ENCODE measurements at regions not wholly inside any gene's neighbourhood (a gene's known extent, or its start where the extent isn't known, plus 50 kb on each side); places are given as distances from the start of the nearest gene placed in this dataset.
"Not testable (repeated sequence)": the region's sequence is repeated elsewhere in the genome, so short reads cannot be mapped to it uniquely, and the experiment has no call there.

DNA sequence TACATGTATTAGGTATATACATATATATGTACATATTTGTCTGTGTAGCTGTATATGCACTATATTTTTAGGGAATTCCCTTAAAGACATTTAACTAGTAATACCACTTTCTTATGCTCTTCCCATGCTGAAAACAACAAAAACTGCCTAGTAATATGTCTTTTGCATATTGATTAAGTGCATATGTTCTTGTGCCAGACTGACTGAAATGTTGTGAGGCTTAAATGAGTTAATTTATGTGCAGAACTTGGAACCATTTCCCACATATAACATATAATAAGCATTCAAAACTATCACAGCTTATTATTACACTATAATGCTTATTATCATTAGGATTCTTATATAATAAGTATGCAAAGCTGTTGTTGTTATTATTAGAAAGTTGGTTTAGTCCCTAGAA, 318.0 kb upstream of the KCNMB2 start:
- DNase-seq (ENCODE audit: low spot score in 2 of 2), result no peak
- intact Hi-C loops (cut with DNase I), result no loop called here
- Histone ChIP-seq H3K4me1 (no peaks in the 10 kb centered on the region), H3K27me3 (no peaks in the 10 kb centered on the region), H3K27ac (no peak overlapping the region), H3K9me3 (no peaks in the 10 kb centered on the region), H3K36me3 (no peaks in the 10 kb centered on the region), H3K4me3 (no peak overlapping the region)
- TF ChIP-seq, protein P1, sequence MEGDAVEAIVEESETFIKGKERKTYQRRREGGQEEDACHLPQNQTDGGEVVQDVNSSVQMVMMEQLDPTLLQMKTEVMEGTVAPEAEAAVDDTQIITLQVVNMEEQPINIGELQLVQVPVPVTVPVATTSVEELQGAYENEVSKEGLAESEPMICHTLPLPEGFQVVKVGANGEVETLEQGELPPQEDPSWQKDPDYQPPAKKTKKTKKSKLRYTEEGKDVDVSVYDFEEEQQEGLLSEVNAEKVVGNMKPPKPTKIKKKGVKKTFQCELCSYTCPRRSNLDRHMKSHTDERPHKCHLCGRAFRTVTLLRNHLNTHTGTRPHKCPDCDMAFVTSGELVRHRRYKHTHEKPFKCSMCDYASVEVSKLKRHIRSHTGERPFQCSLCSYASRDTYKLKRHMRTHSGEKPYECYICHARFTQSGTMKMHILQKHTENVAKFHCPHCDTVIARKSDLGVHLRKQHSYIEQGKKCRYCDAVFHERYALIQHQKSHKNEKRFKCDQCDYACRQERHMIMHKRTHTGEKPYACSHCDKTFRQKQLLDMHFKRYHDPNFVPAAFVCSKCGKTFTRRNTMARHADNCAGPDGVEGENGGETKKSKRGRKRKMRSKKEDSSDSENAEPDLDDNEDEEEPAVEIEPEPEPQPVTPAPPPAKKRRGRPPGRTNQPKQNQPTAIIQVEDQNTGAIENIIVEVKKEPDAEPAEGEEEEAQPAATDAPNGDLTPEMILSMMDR (IDR thresholded peaks at IDR 0.05), result no peak

GRCh38 chr3:178219661-178220060, 316.6 kb upstream of the KCNMB2 start:
- intact Hi-C loops (cut with DNase I), result not testable (repeated sequence)

GRCh38 chr3:178223876-178224275, 312.4 kb upstream of the KCNMB2 start:
- intact Hi-C loops (cut with DNase I), result no loop called here
- TF ChIP-seq, protein P1 (IDR thresholded peaks at IDR 0.05), result no peak

More at GRCh38 chr3:178219661-178220060, 316.6 kb upstream of the KCNMB2 start:
- H3K9me3 ChIP-seq; H3K36me3 ChIP-seq; H3K27ac ChIP-seq; DNase-seq (ENCODE audit: low spot score in 2 of 2); H3K4me3 ChIP-seq; H3K27me3 ChIP-seq; H3K4me1 ChIP-seq: not testable (repeated sequence)

DNA sequence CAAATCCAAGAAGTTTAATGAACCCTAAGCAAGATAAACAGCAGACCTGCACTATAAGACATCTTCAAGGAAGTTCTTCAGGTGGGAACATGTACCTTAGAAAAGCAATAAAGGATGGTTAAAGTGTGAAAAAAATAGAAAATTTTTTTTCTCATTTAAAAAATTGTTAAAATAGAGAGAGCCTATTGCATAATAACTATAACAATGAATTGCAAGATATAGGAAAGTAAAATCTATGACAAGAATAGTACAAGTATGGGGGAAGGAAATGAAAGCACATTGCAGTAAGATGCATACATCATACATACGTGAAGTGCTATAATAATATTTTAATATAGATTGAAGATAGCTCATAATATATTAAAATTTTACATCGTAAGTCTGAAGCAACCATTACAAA, 310.1 kb upstream of the KCNMB2 start:
- TF ChIP-seq, protein P1 (IDR thresholded peaks at IDR 0.05), result no peak
- intact Hi-C loops (cut with DNase I), result no loop called here
- DNase-seq (ENCODE audit: low spot score in 2 of 2), result no peak
- H3K9me3 ChIP-seq, result no peaks in the 10 kb centered on the region
- no peaks in the 10 kb centered on the region for H3K4me1 ChIP-seq
- H3K36me3 ChIP-seq, result no peaks in the 10 kb centered on the region
- H3K27me3 ChIP-seq, result no peaks in the 10 kb centered on the region
- H3K27ac ChIP-seq, result no peak overlapping the region
- H3K4me3 ChIP-seq, result no peak overlapping the region

More at GRCh38 chr3:178223876-178224275, 312.4 kb upstream of the KCNMB2 start:
- Histone ChIP-seq H3K36me3 (no peaks in the 10 kb centered on the region), H3K4me1 (no peaks in the 10 kb centered on the region), H3K9me3 (no peaks in the 10 kb centered on the region), H3K27ac (no peak overlapping the region), H3K27me3 (no peaks in the 10 kb centered on the region), H3K4me3 (no peak overlapping the region)
- no peak for DNase-seq (ENCODE audit: low spot score in 2 of 2)

- Histone ChIP-seq H3K36me3 (no peaks in the 10 kb centered on the region), H3K27ac (no peak overlapping the region), H3K9me3 (no peaks in the 10 kb centered on the region), H3K27me3 (no peaks in the 10 kb centered on the region), H3K4me3 (no peak overlapping the region), H3K4me1 (no peaks in the 10 kb centered on the region)
- intact Hi-C loops (cut with DNase I), result no loop called here
- no peak for DNase-seq (ENCODE audit: low spot score in 2 of 2)
- TF ChIP-seq, protein P1 (IDR thresholded peaks at IDR 0.05), result no peak
Measured at GRCh38 chr3:178231645-178232044, 304.6 kb upstream of the KCNMB2 start.

DNA sequence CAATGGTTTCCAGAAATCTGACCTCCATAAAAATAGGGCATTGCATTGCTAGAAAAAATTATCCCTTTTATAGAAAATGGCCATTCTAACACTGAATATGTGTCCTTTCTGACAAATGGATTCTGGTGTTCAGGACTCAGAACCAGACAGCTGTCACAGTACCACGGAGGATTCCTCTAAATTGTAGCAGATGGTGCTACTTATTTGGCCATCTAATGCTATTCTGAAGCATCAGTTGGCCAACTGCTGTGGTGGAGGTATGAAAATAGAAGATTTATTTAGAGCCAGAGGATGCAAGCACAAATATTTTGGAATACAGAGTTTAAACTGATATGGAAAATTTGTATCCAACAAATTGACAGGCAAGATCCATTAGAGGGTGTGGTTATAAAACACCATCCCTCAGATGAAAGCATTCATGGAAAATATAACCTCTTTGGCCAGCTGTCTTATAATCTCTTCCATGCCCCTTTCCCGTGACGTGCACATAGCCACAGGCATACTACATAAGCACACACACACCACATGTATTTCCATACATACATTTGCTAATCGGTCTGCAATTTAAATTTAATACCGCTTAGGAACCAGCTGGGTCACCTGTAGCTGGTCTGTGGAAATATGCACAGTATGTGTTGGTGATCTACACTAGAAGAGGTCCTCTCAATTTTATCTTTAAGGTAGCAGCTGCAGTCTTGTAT, 302.7 kb upstream of the KCNMB2 start:
- intact Hi-C loops (cut with DNase I), result no loop called here
- no peak overlapping the region for H3K27ac ChIP-seq
- no peaks in the 10 kb centered on the region for H3K9me3 ChIP-seq
- no peak for DNase-seq (ENCODE audit: low spot score in 2 of 2)
- H3K4me3 ChIP-seq, result no peak overlapping the region
- no peaks in the 10 kb centered on the region for H3K4me1 ChIP-seq
- H3K27me3 ChIP-seq, result no peaks in the 10 kb centered on the region
- TF ChIP-seq, protein P1 (IDR thresholded peaks at IDR 0.05), result no peak
- H3K36me3 ChIP-seq, result no peaks in the 10 kb centered on the region

Data from ascending aorta (tissue), 2 donors.